ENCODE measurements at regions not wholly inside any gene's neighbourhood (a gene's known extent, or its start where the extent isn't known, plus 50 kb on each side); places are given as distances from the start of the nearest gene placed in this dataset.
"Not testable (repeated sequence)": the region's sequence is repeated elsewhere in the genome, so short reads cannot be mapped to it uniquely, and the experiment has no call there.

DNA sequence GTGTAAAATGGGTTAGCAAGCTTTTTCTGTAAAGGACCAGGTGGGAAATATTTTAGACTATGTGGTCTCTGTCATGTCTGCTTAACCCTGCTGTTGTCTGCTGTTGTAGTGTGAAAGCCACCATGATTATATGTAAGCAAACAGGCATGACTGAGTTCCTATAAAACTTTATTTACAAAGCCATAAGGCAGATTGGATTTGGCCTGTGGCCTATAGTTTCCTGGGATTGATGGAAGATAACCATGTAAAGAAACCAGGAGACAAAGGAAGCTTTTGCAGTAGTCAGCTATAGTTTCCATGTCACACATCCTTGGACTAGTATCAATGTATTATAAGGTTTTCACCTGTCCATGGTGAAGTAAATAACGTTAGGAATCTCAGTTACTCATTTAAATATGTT lies 78.7 kb downstream of the CCDC74A start:
- H3K27ac ChIP-seq; H3K9me3 ChIP-seq; H3K36me3 ChIP-seq; DNase-seq; H3K4me3 ChIP-seq; intact Hi-C loops (cut with DNase I; ENCODE audit: low total_unique reads); H3K4me1 ChIP-seq; H3K27me3 ChIP-seq: not testable (repeated sequence)

GRCh38 chr2:131607056-131607455 lies 79.4 kb downstream of the CCDC74A start:
- H3K4me1 ChIP-seq; intact Hi-C loops (cut with DNase I; ENCODE audit: low total_unique reads); H3K36me3 ChIP-seq; H3K27ac ChIP-seq; H3K27me3 ChIP-seq; H3K4me3 ChIP-seq; H3K9me3 ChIP-seq; DNase-seq: not testable (repeated sequence)

DNA sequence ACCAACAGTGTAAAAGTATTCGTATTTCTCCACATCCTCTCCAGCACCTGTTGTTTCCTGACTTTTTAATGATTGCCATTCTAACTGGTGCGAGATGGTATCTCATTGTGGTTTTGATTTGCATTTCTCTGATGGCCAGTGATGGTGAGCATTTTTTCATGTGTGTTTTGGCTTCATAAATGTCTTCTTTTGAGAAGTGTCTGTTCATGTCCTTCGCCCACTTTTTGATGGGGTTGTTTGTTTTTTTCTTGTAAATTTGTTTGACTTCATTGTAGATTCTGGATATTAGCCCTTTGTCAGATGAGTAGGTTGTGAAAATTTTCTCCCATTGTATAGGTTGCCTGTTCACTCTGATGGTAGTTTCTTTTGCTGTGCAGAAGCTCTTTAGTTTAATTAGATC lies 86.9 kb downstream of the CCDC74A start:
- H3K36me3 ChIP-seq; H3K4me3 ChIP-seq; H3K9me3 ChIP-seq; H3K27ac ChIP-seq; H3K4me1 ChIP-seq; DNase-seq; H3K27me3 ChIP-seq; intact Hi-C loops (cut with DNase I; ENCODE audit: low total_unique reads): not testable (repeated sequence)

DNA sequence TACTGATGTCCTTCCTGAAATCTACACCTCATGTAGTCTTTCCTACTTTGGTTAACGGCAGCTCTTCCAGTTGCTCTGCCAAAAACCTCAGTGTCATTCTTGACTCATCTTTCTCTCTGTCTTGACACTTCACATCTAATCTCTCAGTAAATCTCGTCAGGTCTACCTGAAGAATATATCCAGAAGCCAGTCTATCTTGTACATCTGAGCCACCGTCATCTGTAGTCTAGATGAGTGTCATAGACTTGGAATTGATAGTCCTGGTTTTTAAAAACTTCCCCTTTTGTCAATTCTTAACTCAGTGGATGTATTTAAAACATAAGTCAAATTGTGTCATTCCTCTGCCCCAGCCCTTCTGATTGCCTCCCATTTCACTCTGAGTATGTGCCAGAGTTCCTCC lies 90.6 kb downstream of the CCDC74A start:
- H3K27me3 ChIP-seq; H3K9me3 ChIP-seq; intact Hi-C loops (cut with DNase I; ENCODE audit: low total_unique reads); H3K4me1 ChIP-seq; H3K4me3 ChIP-seq; H3K36me3 ChIP-seq; DNase-seq; H3K27ac ChIP-seq: not testable (repeated sequence)

DNA sequence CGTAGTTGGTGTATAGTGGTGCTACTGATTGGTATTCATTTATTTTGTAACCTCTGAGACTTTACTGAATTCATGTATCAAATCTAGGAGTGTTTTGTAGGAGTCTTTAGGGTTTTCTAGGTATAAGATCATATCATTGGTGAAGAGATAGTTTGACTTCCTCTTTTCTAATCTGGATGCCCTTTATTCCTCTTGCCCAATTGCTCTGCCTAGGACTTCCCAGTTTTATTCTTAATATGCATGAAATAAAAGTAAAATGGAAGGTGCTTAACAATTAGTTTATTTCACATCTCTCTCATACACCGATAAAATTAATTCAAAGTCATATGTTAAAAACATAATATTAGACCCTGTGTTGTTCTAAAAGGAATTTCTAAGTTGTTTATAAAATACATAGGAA lies 95.2 kb downstream of the CCDC74A start:
- H3K4me3 ChIP-seq; H3K4me1 ChIP-seq; H3K27me3 ChIP-seq; DNase-seq; H3K27ac ChIP-seq; intact Hi-C loops (cut with DNase I; ENCODE audit: low total_unique reads); H3K9me3 ChIP-seq; H3K36me3 ChIP-seq: not testable (repeated sequence)

- H3K27ac ChIP-seq; H3K27me3 ChIP-seq; H3K9me3 ChIP-seq; intact Hi-C loops (cut with DNase I; ENCODE audit: low total_unique reads); DNase-seq; H3K4me3 ChIP-seq; H3K4me1 ChIP-seq; H3K36me3 ChIP-seq: not testable (repeated sequence)
Observed at GRCh38 chr2:131626011-131626410, 98.3 kb downstream of the CCDC74A start.

DNA sequence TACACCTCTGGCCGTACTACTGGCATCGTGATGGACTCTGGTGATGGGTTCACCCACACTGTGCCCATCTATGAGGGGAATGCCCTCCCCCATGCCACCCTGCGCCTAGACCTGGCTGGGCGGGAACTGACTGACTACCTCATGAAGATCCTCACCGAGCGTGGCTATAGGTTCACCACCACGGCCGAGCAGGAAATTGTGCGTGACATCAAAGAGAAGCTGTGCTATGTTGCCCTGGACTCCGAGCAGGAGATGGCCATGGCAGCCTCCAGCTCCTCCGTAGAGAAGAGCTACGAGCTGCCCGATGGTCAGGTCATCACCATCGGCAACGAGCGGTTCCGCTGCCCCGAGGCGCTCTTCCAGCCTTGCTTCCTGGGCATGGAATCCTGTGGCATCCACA lies 98.9 kb downstream of the CCDC74A start:
- H3K4me3 ChIP-seq; H3K4me1 ChIP-seq; H3K9me3 ChIP-seq; H3K27ac ChIP-seq; H3K36me3 ChIP-seq; intact Hi-C loops (cut with DNase I; ENCODE audit: low total_unique reads); DNase-seq; H3K27me3 ChIP-seq: not testable (repeated sequence)

GRCh38 chr2:131627777-131628176 lies 100.1 kb downstream of the CCDC74A start:
- H3K9me3 ChIP-seq; H3K4me3 ChIP-seq; intact Hi-C loops (cut with DNase I; ENCODE audit: low total_unique reads); H3K27ac ChIP-seq; H3K36me3 ChIP-seq; DNase-seq; H3K27me3 ChIP-seq; H3K4me1 ChIP-seq: not testable (repeated sequence)

GRCh38 chr2:131631648-131632047 lies 104.0 kb downstream of the CCDC74A start:
- DNase-seq, result not testable (repeated sequence)

GRCh38 chr2:131633405-131633804 lies 105.7 kb downstream of the CCDC74A start:
- H3K4me3 ChIP-seq; H3K27me3 ChIP-seq; intact Hi-C loops (cut with DNase I; ENCODE audit: low total_unique reads); H3K27ac ChIP-seq; DNase-seq; H3K4me1 ChIP-seq; H3K9me3 ChIP-seq; H3K36me3 ChIP-seq: not testable (repeated sequence)

More at GRCh38 chr2:131631648-131632047, 104.0 kb downstream of the CCDC74A start:
- H3K9me3 ChIP-seq; H3K27me3 ChIP-seq; H3K36me3 ChIP-seq; H3K27ac ChIP-seq; H3K4me3 ChIP-seq; H3K4me1 ChIP-seq; intact Hi-C loops (cut with DNase I; ENCODE audit: low total_unique reads): not testable (repeated sequence)

- H3K4me1 ChIP-seq; intact Hi-C loops (cut with DNase I; ENCODE audit: low total_unique reads); DNase-seq; H3K36me3 ChIP-seq; H3K4me3 ChIP-seq; H3K27ac ChIP-seq; H3K27me3 ChIP-seq; H3K9me3 ChIP-seq: not testable (repeated sequence)
Observed at GRCh38 chr2:131633827-131634695, 106.4 kb downstream of the CCDC74A start.

All from tibial artery (tissue), 4 donors.